Mesenchymal stem cell (in vitro differentiated cells and primary cell): ENCODE measurements at regions not wholly inside any gene's neighbourhood (a gene's known extent, or its start where the extent isn't known, plus 50 kb on each side); places are given as distances from the start of the nearest gene placed in this dataset.
A peak's percentile ranks its signal among the peaks of the same experiment; 100 is the strongest.

ENCODE experiments used
- DNase-seq: peaks from one replicate; pipeline ENCODE4 v3.0.0-alpha.2; 2013
- H2AFZ ChIP-seq: one replicate; pipeline ENCODE4 v1.6.1; 2013; ENCODE audit warnings: low read depth, mild to moderate bottlenecking, control low read depth, inconsistent platforms, low read length, moderate library complexity
- H2AK5ac ChIP-seq: 2 replicates; pipeline ENCODE4 v1.6.1; 2013; ENCODE audit warnings: low read length, moderate library complexity, mild to moderate bottlenecking, inconsistent platforms; ENCODE audit not compliant: severe bottlenecking
- H2BK120ac ChIP-seq: one replicate; pipeline ENCODE4 v1.6.1; 2013; ENCODE audit warnings: low read depth, mild to moderate bottlenecking, inconsistent platforms, low read length, moderate library complexity
- H2BK12ac ChIP-seq, 2 experiments: one replicate each; pipeline ENCODE4 v1.6.1; 2013; ENCODE audit warnings: inconsistent platforms in 2 of 2, low read length in 2 of 2, mild to moderate bottlenecking in 2 of 2, moderate library complexity in 2 of 2, control low read depth in 1 of 2
- H2BK15ac ChIP-seq: one replicate; pipeline ENCODE4 v1.6.1; 2013; ENCODE audit warnings: mild to moderate bottlenecking, low read depth, inconsistent platforms; ENCODE audit not compliant: poor library complexity, severe bottlenecking
- H2BK5ac ChIP-seq: 2 replicates; pipeline ENCODE4 v1.6.1; 2013; ENCODE audit warnings: low read depth, mild to moderate bottlenecking, low read length, control low read depth, inconsistent platforms; ENCODE audit not compliant: poor library complexity, severe bottlenecking
- H3K14ac ChIP-seq, 2 experiments: one replicate each; pipeline ENCODE4 v1.6.1; 2013; ENCODE audit warnings: inconsistent platforms in 2 of 2, low read length in 2 of 2, control low read depth in 1 of 2, mild to moderate bottlenecking in 1 of 2, moderate library complexity in 1 of 2
- H3K18ac ChIP-seq, 2 experiments: one replicate each; pipeline ENCODE4 v1.6.1; 2013; ENCODE audit warnings: inconsistent platforms in 2 of 2, low read length in 2 of 2, control low read depth in 1 of 2, low read depth in 1 of 2, mild to moderate bottlenecking in 1 of 2
- H3K23ac ChIP-seq, 2 experiments: one replicate each; pipeline ENCODE4 v1.6.1; 2013; ENCODE audit warnings: inconsistent platforms in 2 of 2, low read length in 2 of 2, mild to moderate bottlenecking in 2 of 2, moderate library complexity in 2 of 2, control low read depth in 1 of 2
- H3K27ac ChIP-seq: 2 replicates; pipeline ENCODE4 v1.5.1; 2013; ENCODE audit warnings: mild to moderate bottlenecking, moderate library complexity, low read length, control low read depth, inconsistent platforms; ENCODE audit not compliant: poor library complexity, severe bottlenecking
- H3K27me3 ChIP-seq, 2 experiments: 2 replicates each; pipeline versions ENCODE4 v1.6.1 to v1.7.0; 2013; ENCODE audit warnings: low read length in 2 of 2, mild to moderate bottlenecking in 2 of 2, moderate library complexity in 2 of 2, control low read depth in 1 of 2, inconsistent platforms in 1 of 2; ENCODE audit not compliant: control insufficient read depth in 1 of 2, insufficient read depth in 1 of 2
- H3K36me3 ChIP-seq, 2 experiments: 2 replicates each; pipeline versions ENCODE4 v1.6.1 to v1.7.0; 2013; ENCODE audit warnings: low read length in 2 of 2, control low read depth in 1 of 2, inconsistent platforms in 1 of 2, low read depth in 1 of 2, mild to moderate bottlenecking in 1 of 2; ENCODE audit not compliant: insufficient read depth in 2 of 2, control insufficient read depth in 1 of 2
- H3K4ac ChIP-seq, 2 experiments: one replicate each; pipeline ENCODE4 v1.6.1; 2013; ENCODE audit warnings: inconsistent platforms in 2 of 2, low read length in 2 of 2, mild to moderate bottlenecking in 2 of 2, moderate library complexity in 2 of 2, control low read depth in 1 of 2, low read depth in 1 of 2
- H3K4me1 ChIP-seq: 2 replicates; pipeline ENCODE4 v1.6.1; 2013; ENCODE audit warnings: low read depth, low read length, control low read depth; ENCODE audit not compliant: control insufficient read depth, insufficient read depth
- H3K4me2 ChIP-seq: 2 replicates; pipeline ENCODE4 v1.6.1; 2013; ENCODE audit warnings: low read length, mild to moderate bottlenecking, inconsistent platforms; ENCODE audit not compliant: poor library complexity, severe bottlenecking
- H3K4me3 ChIP-seq, 2 experiments: 2 replicates each; pipeline versions ENCODE4 v1.5.1 to v1.7.0; 2013; ENCODE audit warnings: low read length in 2 of 2, mild to moderate bottlenecking in 2 of 2, control low read depth in 1 of 2, low read depth in 1 of 2; ENCODE audit not compliant: insufficient read depth in 1 of 2
- H3K79me1 ChIP-seq: replicated peaks from 2 replicates; pipeline ENCODE4 v1.6.1; 2013; ENCODE audit warnings: mild to moderate bottlenecking, control low read depth, low read length, inconsistent platforms; ENCODE audit not compliant: poor library complexity, severe bottlenecking
- H3K9ac ChIP-seq: 2 replicates; pipeline ENCODE4 v1.7.0; 2013; ENCODE audit warnings: mild to moderate bottlenecking, low read length, moderate library complexity
- H3K9me3 ChIP-seq: 2 replicates; pipeline ENCODE4 v1.7.0; 2013; ENCODE audit warnings: mild to moderate bottlenecking, low read length; ENCODE audit not compliant: control insufficient read depth
- H4K8ac ChIP-seq: one replicate; pipeline ENCODE4 v1.6.1; 2013; ENCODE audit warnings: inconsistent platforms, mild to moderate bottlenecking, low read length, moderate library complexity
- H4K91ac ChIP-seq: one replicate; pipeline ENCODE4 v1.6.1; 2013; ENCODE audit warnings: mild to moderate bottlenecking, low read length, inconsistent platforms
- WGBS: methylation state at CpG from one replicate; pipeline ENCODE4 v1.1.7; 2013; ENCODE audit warnings: mixed read lengths; 5-methylcytosine and 5-hydroxymethylcytosine counted together

DNA sequence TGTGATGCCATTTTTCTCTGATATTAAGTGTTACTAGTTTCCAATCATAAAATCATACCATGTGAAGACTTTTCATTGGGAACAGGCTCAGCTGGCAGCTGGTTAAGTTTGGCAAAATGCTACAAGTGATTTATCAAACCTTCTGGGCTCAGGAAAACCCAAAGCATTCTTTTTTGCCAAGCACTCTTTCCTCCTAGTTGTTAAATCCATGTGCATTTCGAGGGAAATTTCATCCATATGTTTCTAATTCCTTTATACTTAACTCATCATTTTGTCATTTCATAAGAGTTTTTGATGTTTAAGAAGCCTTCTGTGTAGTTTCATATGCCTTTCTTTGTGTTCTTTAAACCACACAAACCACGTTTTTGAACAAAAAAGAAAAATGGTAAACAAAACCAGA lies 217.6 kb upstream of the PDE10A start:
- no peaks in the 10 kb centered on the region for H3K36me3 ChIP-seq
- no peak for DNase-seq
- no peak overlapping the region for H3K9ac ChIP-seq
- H3K4me1 ChIP-seq = peaks cover 4% of the 10 kb centered on the region
- H2BK15ac ChIP-seq = no peak overlapping the region
- H3K79me1 ChIP-seq = no peaks in the 10 kb centered on the region
- WGBS = no CpG with 5 or more reads among the region's 2 CpGs
- H2AFZ ChIP-seq = no peak overlapping the region
- no peak overlapping the region for H3K4me2 ChIP-seq
- no peak overlapping the region for H4K91ac ChIP-seq
- H3K4ac ChIP-seq = no peak overlapping the region
- H3K9me3 ChIP-seq = peaks cover 3% of the 10 kb centered on the region
- no peak overlapping the region for H3K27ac ChIP-seq
- H2BK5ac ChIP-seq = no peak overlapping the region
- no peak overlapping the region for H3K23ac ChIP-seq
- H3K4me3 ChIP-seq = no peak overlapping the region
- no peak overlapping the region for H2BK12ac ChIP-seq
- no peak overlapping the region for H4K8ac ChIP-seq
- peaks cover 0 to 16% of the 10 kb centered on the region in 2 experiments for H3K27me3 ChIP-seq
- H2AK5ac ChIP-seq = no peak overlapping the region
- no peak overlapping the region for H2BK120ac ChIP-seq
- H3K18ac ChIP-seq = no peak overlapping the region
- H3K14ac ChIP-seq = no peak overlapping the region

DNA sequence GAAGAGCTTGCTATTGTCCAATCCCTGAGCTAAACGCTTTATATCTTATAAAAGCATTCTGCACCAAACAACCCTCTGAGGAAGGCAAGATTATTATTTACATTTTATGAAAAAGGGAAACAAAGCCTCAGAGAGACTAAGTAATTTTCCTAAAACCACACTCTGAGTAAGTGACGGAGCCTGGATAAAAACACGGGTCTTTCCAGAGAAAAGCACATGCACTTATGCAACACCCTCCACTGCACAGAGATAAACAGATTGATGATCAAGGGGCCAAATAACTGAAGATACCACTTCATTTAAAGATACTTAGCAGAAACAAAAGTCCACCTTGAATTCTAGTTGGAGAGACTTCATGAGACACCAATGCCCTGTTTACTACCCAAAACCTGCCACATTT lies 214.7 kb upstream of the PDE10A start:
- 81% methylated on average over 2 of the region's 3 CpGs for WGBS
- H3K4me1 ChIP-seq = no peaks in the 10 kb centered on the region
- H3K23ac ChIP-seq = no peak overlapping the region
- H2AFZ ChIP-seq = no peak overlapping the region
- H3K27ac ChIP-seq = no peak overlapping the region
- H4K91ac ChIP-seq = no peak overlapping the region
- H2BK15ac ChIP-seq = no peak overlapping the region
- H4K8ac ChIP-seq = no peak overlapping the region
- no peak overlapping the region for H2BK12ac ChIP-seq
- peaks cover 7 to 16% of the 10 kb centered on the region in 2 experiments for H3K27me3 ChIP-seq
- no peak overlapping the region for H3K4ac ChIP-seq
- no peak overlapping the region for H2AK5ac ChIP-seq
- no peak overlapping the region for H3K14ac ChIP-seq
- H3K4me3 ChIP-seq = no peak overlapping the region
- H3K4me2 ChIP-seq = no peak overlapping the region
- H3K9ac ChIP-seq = no peak overlapping the region
- no peak for DNase-seq
- no peak overlapping the region for H2BK5ac ChIP-seq
- H3K18ac ChIP-seq = no peak overlapping the region
- H3K79me1 ChIP-seq = no peaks in the 10 kb centered on the region
- no peaks in the 10 kb centered on the region for H3K36me3 ChIP-seq
- H3K9me3 ChIP-seq = peaks cover 3% of the 10 kb centered on the region
- H2BK120ac ChIP-seq = no peak overlapping the region

DNA sequence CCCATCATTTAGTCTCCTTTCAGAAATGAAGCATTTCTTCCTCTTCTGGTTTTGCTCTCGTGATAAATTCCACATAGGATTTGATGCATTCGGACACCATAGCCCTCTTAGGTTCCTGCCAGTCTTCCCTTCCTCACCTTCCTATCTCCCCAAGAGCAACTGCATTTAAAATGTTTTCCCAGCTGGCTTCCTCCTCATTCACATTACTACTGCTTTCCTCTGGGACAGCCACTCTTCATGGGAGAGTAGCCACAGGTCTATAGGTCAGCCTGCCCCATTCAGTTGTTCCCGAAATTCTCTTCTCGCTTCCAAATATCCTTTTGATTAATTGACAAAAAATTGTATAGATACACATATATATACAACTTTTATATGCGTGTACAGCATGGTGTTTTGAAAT lies 214.2 kb upstream of the PDE10A start:
- H3K27me3 ChIP-seq = peaks cover 13 to 16% of the 10 kb centered on the region in 2 experiments
- H2BK120ac ChIP-seq = no peak overlapping the region
- H3K27ac ChIP-seq = no peak overlapping the region
- no peak overlapping the region for H3K4me2 ChIP-seq
- no peak overlapping the region for H3K4ac ChIP-seq
- no peak overlapping the region for H3K18ac ChIP-seq
- no peak overlapping the region for H2AK5ac ChIP-seq
- no peak overlapping the region for H2BK12ac ChIP-seq
- H3K14ac ChIP-seq = no peak overlapping the region
- no peak overlapping the region for H2AFZ ChIP-seq
- H2BK15ac ChIP-seq = no peak overlapping the region
- H3K23ac ChIP-seq = no peak overlapping the region
- no peak overlapping the region for H4K91ac ChIP-seq
- no peaks in the 10 kb centered on the region for H3K79me1 ChIP-seq
- DNase-seq = no peak
- H4K8ac ChIP-seq = no peak overlapping the region
- H3K4me1 ChIP-seq = no peaks in the 10 kb centered on the region
- H3K9me3 ChIP-seq = peaks cover 3% of the 10 kb centered on the region
- no peaks in the 10 kb centered on the region for H3K36me3 ChIP-seq
- H3K4me3 ChIP-seq = no peak overlapping the region
- 80% methylated on average over 3 of the region's 5 CpGs for WGBS
- no peak overlapping the region for H2BK5ac ChIP-seq
- no peak overlapping the region for H3K9ac ChIP-seq

DNA sequence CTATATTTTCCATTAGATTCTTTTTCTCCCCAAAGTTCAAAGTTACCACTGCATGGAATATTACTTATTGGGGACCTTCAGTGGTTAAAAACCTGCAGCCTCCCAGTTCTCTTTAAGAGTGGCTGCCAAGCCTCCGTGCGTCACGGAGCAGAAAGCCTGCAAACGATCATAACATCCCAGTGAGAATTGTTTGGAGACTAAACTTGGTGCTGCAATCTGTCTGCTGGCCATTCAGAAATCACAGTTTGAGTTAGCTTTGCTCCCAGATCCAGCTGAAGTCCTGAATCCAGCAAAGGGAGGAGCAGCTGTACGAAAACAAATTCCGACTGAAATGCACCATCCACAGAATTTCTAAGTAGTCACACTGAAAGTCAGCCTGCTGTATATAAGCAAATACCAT lies 213.5 kb upstream of the PDE10A start:
- Histone ChIP-seq H3K4ac (no peak overlapping the region), H2BK5ac (no peak overlapping the region), H3K4me1 (no peaks in the 10 kb centered on the region), H3K18ac (no peak overlapping the region), H3K79me1 (no peaks in the 10 kb centered on the region), H4K8ac (no peak overlapping the region), H3K27me3 (peaks cover 15 to 16% of the 10 kb centered on the region in 2 experiments), H3K4me3 (no peak overlapping the region), H2AFZ (no peak overlapping the region), H4K91ac (no peak overlapping the region), H2AK5ac (no peak overlapping the region), H3K23ac (no peak overlapping the region), H3K4me2 (peak overlapping the region; percentile 48), H3K9me3 (peaks cover 3% of the 10 kb centered on the region), H3K9ac (no peak overlapping the region), H3K14ac (no peak overlapping the region), H2BK12ac (no peak overlapping the region), H3K36me3 (no peaks in the 10 kb centered on the region), H2BK120ac (no peak overlapping the region), H2BK15ac (no peak overlapping the region), H3K27ac (no peak overlapping the region)
- 23% methylated on average over 4 of the region's 6 CpGs for WGBS
- DNase-seq = peak; percentile 28
